GM19397 (cell line): ENCODE measurements at regions not wholly inside any gene's neighbourhood (a gene's known extent, or its start where the extent isn't known, plus 50 kb on each side); places are given as distances from the start of the nearest gene placed in this dataset.
"Not testable (repeated sequence)": the region's sequence is repeated elsewhere in the genome, so short reads cannot be mapped to it uniquely, and the experiment has no call there.

Experiments used
- ATAC-seq: cut with Tn5 transposase; IDR thresholded peaks from one replicate; pipeline ENCODE4 v1.9.1; 2021; ENCODE audit warnings: mild to moderate bottlenecking, moderate library complexity; ENCODE audit not compliant: unreplicated experiment

GRCh38 chr9:64016845-64017406, 1268.1 kb downstream of the FOXD4L5 start:
- ATAC-seq = peak; percentile 93

- ATAC-seq = not testable (repeated sequence)
These were observed 1268.8 kb downstream of the FOXD4L5 start for GRCh38 chr9:64016246-64016645.

GRCh38 chr9:64015136-64015535, 1269.9 kb downstream of the FOXD4L5 start:
- no peak for ATAC-seq

GRCh38 chr9:64014386-64015091, 1270.5 kb downstream of the FOXD4L5 start:
- not testable (repeated sequence) for ATAC-seq

DNA sequence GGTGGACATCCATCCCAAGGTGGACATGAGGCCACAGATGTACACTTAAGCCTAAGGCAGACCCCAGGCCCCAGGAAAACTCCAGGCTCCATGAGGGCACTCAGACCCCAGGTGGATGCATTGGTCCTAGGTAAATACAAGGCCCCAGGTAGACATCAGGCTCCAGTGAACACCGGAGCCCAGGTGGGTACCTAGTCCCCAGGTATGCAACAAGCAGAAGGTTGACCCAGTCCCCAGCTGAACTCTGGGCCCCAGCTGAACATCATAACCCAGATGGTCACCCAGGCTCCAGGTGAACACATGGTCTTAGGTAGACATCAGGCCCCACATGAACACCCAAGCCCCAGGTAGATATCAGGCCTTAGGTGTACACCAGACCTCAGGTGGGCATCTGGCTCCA, 1271.9 kb downstream of the FOXD4L5 start:
- not testable (repeated sequence) for ATAC-seq

DNA sequence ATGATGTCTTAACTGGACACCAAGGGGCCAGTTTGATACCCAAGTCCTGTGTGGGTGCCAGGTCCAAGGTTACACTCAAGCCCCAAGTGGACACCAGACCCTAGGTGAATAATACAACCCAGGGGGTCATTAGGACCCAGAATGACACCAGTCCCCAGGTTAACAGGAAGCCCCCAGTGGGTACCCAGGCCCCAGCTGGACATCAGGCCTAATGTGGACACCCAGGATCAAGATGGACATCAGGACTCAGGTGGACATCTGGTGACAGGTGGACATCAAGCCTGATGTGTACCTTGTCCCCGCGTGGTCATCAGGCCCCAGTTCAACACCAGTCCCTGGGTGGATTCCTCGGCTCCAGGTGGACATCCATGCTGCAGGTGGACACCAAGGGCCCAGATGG, 1273.0 kb downstream of the FOXD4L5 start:
- ATAC-seq = not testable (repeated sequence)

DNA sequence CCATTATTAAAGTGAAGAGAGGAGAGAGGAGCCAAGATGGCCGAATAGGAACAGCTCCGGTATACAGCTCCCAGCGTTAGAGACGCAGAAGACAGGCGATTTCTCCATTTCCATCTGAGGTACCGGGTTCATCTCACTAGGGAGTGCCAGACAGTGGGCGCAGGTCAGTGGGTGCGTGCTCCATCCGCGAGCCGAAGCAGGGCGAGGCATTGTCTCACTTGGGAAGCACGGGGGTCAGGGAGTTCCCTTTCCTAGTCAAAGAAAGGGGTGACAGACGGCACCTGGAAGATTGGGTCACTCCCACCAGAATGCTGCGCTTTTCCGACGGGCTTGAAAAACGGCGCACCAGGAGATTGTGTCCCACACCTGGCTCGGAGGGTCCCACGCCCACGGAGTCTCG, 1305.3 kb downstream of the FOXD4L5 start:
- ATAC-seq = not testable (repeated sequence)
